ENCODE measurements at regions not wholly inside any gene's neighbourhood (a gene's known extent, or its start where the extent isn't known, plus 50 kb on each side); places are given as distances from the start of the nearest gene placed in this dataset.

DNA sequence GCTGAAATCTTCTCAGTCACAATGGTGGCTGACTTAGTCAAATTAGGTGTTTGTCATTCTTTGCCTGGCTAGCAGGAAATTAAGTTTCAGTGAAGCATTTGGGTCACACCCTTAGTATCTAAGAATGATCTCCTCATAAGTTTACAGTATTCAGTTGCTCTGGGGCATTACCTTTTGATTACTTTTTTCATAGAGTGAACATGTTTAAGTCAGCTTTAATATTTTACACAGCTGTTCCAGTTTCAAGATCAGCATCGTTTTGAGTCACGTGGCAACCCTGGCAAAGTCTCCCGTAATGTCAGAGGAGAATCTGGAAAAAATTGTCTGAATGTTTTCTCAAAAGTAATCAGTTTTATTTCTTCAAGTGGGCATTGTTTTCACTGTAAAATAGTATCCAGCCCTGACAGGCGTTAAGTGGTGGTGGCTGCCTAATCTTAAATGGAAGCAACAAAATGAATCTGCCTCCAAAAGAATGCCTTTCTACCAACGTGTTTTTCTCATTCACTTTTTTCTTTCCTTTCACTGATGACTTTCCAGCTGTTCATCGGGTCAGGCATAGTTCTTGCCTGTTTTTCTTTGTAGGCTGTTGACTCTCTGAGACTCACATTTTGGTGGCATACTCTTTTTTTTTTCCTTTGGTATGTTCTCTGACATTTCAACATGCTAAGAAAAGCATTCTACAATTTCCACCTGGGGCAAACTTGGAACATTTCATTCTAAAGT is 319.6 kb upstream of the TCF4 start:
- peak overlapping the region in 3 of 4 donors; percentile 2 to 14 (median 13) for H3K4me3 ChIP-seq
- intact Hi-C loops (cut with DNase I; ENCODE audit: low total_unique reads): no loop called here
- no peaks in the 10 kb centered on the region for H3K27me3 ChIP-seq
- in situ Hi-C loops (cut with MboI; ENCODE audit: low sequenced_read_pairs in 4 of 4): no loop called here
- H3K9me3 ChIP-seq: no peaks in the 10 kb centered on the region
- H3K4me1 ChIP-seq: peaks cover 0 to 3% of the 10 kb centered on the region in 2 donors
- TF ChIP-seq POLR2A (IDR thresholded peaks at IDR 0.05): no peak
- TF ChIP-seq, protein P1, sequence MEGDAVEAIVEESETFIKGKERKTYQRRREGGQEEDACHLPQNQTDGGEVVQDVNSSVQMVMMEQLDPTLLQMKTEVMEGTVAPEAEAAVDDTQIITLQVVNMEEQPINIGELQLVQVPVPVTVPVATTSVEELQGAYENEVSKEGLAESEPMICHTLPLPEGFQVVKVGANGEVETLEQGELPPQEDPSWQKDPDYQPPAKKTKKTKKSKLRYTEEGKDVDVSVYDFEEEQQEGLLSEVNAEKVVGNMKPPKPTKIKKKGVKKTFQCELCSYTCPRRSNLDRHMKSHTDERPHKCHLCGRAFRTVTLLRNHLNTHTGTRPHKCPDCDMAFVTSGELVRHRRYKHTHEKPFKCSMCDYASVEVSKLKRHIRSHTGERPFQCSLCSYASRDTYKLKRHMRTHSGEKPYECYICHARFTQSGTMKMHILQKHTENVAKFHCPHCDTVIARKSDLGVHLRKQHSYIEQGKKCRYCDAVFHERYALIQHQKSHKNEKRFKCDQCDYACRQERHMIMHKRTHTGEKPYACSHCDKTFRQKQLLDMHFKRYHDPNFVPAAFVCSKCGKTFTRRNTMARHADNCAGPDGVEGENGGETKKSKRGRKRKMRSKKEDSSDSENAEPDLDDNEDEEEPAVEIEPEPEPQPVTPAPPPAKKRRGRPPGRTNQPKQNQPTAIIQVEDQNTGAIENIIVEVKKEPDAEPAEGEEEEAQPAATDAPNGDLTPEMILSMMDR (IDR thresholded peaks at IDR 0.05 in 4 of 5, conservative IDR thresholded peaks at IDR 0.05 in 1 of 5): no peak
- H3K36me3 ChIP-seq: no peaks in the 10 kb centered on the region
- peak overlapping the region in 3 of 4 donors; percentile 1 to 19 (median 18) for H3K27ac ChIP-seq
- ATAC-seq (peak in 1 of 2 donors; percentile 19), DNase-seq (no peak)

DNA sequence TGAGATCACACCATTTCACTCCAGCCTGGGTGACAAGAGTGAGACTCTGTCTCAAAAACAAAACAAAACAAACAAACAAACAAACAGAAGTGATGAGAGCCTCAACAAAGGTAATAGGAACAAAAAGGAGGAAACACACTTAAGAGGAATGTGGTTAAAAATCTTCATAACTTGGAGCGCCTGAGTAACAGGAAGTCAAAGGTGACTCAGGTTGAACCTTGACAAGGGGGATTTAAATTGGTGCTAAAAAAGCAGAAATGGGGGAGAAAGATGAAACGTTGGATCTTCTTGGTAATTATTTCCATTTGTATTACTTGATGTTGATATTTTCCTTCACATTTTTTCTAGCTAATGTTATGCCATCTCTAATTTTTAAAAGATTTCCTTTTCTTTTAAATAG is 318.5 kb upstream of the TCF4 start:
- no peaks in the 10 kb centered on the region for H3K27me3 ChIP-seq
- no peak overlapping the region for H3K27ac ChIP-seq
- DNase-seq: no peak
- H3K9me3 ChIP-seq: no peaks in the 10 kb centered on the region
- H3K4me1 ChIP-seq: peaks cover 0 to 3% of the 10 kb centered on the region in 2 donors
- H3K4me3 ChIP-seq: no peak overlapping the region
- intact Hi-C loops (cut with DNase I; ENCODE audit: low total_unique reads) (no loop called here), in situ Hi-C loops (cut with MboI; ENCODE audit: low sequenced_read_pairs in 4 of 4) (no loop called here)
- ATAC-seq: no peak
- TF ChIP-seq POLR2A (IDR thresholded peaks at IDR 0.05): no peak
- TF ChIP-seq, protein P1 (IDR thresholded peaks at IDR 0.05 in 4 of 5, conservative IDR thresholded peaks at IDR 0.05 in 1 of 5): no peak
- no peaks in the 10 kb centered on the region for H3K36me3 ChIP-seq

DNA sequence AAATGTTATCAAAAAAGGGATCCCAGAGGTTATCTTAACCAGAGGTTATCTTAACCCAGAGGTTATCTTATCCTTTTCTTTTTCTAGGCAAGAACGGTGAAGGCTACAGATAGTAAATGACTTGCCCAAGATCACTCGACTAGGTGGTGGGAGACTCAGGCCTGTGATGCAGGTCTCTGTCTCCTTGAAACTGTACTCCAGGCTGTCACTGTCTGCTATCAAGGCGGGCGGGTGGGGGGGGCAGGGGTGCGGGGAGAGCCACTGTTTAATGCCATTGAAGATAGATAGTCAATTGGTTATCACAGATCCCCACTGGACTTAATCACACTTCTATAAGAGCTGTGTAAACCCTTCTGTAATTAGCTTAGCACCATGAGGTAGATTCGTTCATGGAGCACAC is 315.9 kb upstream of the TCF4 start:
- DNase-seq (no peak), ATAC-seq (no peak)
- intact Hi-C loops (cut with DNase I; ENCODE audit: low total_unique reads) (no loop called here), in situ Hi-C loops (cut with MboI; ENCODE audit: low sequenced_read_pairs in 4 of 4) (no loop called here)
- no peak overlapping the region for H3K27ac ChIP-seq
- no peaks in the 10 kb centered on the region for H3K36me3 ChIP-seq
- H3K4me3 ChIP-seq: no peak overlapping the region
- peaks cover 0 to 3% of the 10 kb centered on the region in 2 donors for H3K4me1 ChIP-seq
- no peaks in the 10 kb centered on the region for H3K27me3 ChIP-seq
- TF ChIP-seq POLR2A (IDR thresholded peaks at IDR 0.05): no peak
- TF ChIP-seq, protein P1 (IDR thresholded peaks at IDR 0.05 in 4 of 5, conservative IDR thresholded peaks at IDR 0.05 in 1 of 5): no peak
- H3K9me3 ChIP-seq: no peaks in the 10 kb centered on the region

DNA sequence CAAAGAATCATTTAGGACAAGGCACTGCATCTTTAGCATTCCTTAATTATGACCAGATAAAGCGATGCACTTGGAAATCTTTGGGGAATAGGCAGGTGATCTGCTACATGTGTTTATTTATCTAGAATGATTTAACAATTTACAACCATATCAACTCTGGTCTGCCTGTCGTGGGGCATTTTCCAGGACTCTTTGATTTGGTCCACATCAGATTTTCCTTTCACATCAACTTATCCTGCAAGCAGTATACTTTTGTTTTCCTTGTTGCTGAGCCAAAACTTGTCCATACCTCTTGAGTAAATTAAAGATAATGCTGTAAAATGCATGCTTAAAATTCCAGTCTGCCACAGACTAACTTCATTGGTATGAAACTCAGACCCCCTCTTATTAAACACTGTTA is 312.4 kb upstream of the TCF4 start:
- Histone ChIP-seq H3K27me3 (no peaks in the 10 kb centered on the region), H3K36me3 (no peaks in the 10 kb centered on the region), H3K9me3 (no peaks in the 10 kb centered on the region), H3K4me1 (no peaks in the 10 kb centered on the region), H3K4me3 (no peak overlapping the region), H3K27ac (no peak overlapping the region)
- no peak for TF ChIP-seq POLR2A (IDR thresholded peaks at IDR 0.05)
- TF ChIP-seq, protein P1 (IDR thresholded peaks at IDR 0.05 in 4 of 5, conservative IDR thresholded peaks at IDR 0.05 in 1 of 5): no peak
- intact Hi-C loops (cut with DNase I; ENCODE audit: low total_unique reads): no loop called here
- DNase-seq (no peak), ATAC-seq (no peak)
- in situ Hi-C loops (cut with MboI; ENCODE audit: low sequenced_read_pairs in 4 of 4): no loop called here

Data from gastrocnemius medialis (tissue), 4 donors.